ENCODE measurements at regions not wholly inside any gene's neighbourhood (a gene's known extent, or its start where the extent isn't known, plus 50 kb on each side); places are given as distances from the start of the nearest gene placed in this dataset.

DNA sequence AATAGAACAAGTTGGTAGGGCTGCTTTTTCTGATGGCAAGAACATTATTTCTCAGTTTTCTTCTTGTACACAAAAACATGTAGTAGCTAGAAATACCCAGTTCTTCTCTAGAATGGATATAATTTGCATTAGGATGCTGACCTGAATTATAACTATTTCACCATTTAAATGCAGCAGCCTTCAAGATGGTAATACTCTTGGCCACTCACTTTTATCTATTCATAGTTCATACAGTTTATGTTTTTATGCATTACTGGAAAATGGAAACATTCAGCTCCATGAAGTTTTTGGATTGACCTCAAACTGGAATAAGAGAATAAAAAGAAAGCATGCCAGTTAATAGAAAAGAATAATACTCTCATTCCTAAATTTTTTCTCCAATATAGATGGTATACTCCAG lies 487.4 kb downstream of the PABPC4L start:
- no peak for TF ChIP-seq POLR2A (IDR thresholded peaks at IDR 0.05; ENCODE audit: low read depth, low read length)
- TF ChIP-seq, protein P1, sequence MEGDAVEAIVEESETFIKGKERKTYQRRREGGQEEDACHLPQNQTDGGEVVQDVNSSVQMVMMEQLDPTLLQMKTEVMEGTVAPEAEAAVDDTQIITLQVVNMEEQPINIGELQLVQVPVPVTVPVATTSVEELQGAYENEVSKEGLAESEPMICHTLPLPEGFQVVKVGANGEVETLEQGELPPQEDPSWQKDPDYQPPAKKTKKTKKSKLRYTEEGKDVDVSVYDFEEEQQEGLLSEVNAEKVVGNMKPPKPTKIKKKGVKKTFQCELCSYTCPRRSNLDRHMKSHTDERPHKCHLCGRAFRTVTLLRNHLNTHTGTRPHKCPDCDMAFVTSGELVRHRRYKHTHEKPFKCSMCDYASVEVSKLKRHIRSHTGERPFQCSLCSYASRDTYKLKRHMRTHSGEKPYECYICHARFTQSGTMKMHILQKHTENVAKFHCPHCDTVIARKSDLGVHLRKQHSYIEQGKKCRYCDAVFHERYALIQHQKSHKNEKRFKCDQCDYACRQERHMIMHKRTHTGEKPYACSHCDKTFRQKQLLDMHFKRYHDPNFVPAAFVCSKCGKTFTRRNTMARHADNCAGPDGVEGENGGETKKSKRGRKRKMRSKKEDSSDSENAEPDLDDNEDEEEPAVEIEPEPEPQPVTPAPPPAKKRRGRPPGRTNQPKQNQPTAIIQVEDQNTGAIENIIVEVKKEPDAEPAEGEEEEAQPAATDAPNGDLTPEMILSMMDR (conservative IDR thresholded peaks at IDR 0.05; ENCODE audit: low read depth, low read length) = no peak

Measured in IMR-90 (cell line).